ENCODE measurements at regions not wholly inside any gene's neighbourhood (a gene's known extent, or its start where the extent isn't known, plus 50 kb on each side); places are given as distances from the start of the nearest gene placed in this dataset.

DNA sequence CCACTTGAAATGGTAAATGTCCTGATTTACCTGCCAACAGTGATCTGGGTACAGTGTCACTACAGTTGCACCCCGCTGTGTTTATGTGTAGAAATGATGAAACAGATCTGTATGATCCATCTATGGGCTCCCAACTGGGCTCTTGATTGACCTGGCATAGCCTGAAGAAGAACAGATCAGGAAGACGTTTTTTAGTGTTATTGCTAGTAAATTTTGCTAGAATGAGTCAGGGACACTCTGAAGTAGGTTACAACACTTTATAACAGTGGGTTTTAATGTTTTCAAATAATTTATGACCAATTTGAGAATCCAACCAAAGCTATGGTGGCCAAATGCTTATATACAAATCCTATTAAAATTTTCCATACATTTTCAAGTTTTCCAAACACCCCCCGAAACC lies 110.3 kb downstream of the DKK1 start:
- H3K36me3 ChIP-seq (ENCODE audit: control insufficient read depth, insufficient read depth, low read length), result no peaks in the 10 kb centered on the region
- FAIRE-seq (no peak), DNase-seq (ENCODE audit: low read depth) (no peak)
- no peaks in the 10 kb centered on the region for H3K27me3 ChIP-seq (ENCODE audit: control insufficient read depth, insufficient read depth, low read length)
- no peak overlapping the region for H3K4me3 ChIP-seq (ENCODE audit: low read depth, low read length)
- TF ChIP-seq, protein P1, sequence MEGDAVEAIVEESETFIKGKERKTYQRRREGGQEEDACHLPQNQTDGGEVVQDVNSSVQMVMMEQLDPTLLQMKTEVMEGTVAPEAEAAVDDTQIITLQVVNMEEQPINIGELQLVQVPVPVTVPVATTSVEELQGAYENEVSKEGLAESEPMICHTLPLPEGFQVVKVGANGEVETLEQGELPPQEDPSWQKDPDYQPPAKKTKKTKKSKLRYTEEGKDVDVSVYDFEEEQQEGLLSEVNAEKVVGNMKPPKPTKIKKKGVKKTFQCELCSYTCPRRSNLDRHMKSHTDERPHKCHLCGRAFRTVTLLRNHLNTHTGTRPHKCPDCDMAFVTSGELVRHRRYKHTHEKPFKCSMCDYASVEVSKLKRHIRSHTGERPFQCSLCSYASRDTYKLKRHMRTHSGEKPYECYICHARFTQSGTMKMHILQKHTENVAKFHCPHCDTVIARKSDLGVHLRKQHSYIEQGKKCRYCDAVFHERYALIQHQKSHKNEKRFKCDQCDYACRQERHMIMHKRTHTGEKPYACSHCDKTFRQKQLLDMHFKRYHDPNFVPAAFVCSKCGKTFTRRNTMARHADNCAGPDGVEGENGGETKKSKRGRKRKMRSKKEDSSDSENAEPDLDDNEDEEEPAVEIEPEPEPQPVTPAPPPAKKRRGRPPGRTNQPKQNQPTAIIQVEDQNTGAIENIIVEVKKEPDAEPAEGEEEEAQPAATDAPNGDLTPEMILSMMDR (IDR thresholded peaks at IDR 0.05; ENCODE audit: insufficient read depth, low read length, severe bottlenecking), result no peak

DNA sequence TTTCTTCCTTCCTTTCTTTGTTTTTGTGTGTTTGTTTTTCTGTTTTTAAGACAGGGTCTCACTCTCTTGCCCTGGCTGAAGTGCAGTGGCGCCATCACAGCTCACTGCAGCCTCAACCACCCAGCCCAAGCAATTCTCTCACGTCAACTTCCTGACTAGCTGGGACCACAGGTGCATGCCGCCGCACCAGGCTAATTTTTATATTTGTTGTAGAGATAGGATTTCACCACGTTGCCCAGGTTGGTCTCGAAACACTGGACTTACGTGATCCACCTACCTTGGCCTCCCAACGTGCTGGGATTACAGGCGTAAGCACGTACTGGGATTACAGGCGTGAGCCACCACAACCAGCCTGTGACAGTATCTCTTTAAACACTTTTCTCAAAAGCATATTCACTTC lies 120.7 kb downstream of the DKK1 start:
- H3K36me3 ChIP-seq (ENCODE audit: control insufficient read depth, insufficient read depth, low read length), result no peaks in the 10 kb centered on the region
- no peak for FAIRE-seq
- H3K27me3 ChIP-seq (ENCODE audit: control insufficient read depth, insufficient read depth, low read length), result no peaks in the 10 kb centered on the region
- TF ChIP-seq, protein P1 (IDR thresholded peaks at IDR 0.05; ENCODE audit: insufficient read depth, low read length, severe bottlenecking), result no peak
- no peak for DNase-seq (ENCODE audit: low read depth)
- no peak overlapping the region for H3K4me3 ChIP-seq (ENCODE audit: low read depth, low read length)

DNA sequence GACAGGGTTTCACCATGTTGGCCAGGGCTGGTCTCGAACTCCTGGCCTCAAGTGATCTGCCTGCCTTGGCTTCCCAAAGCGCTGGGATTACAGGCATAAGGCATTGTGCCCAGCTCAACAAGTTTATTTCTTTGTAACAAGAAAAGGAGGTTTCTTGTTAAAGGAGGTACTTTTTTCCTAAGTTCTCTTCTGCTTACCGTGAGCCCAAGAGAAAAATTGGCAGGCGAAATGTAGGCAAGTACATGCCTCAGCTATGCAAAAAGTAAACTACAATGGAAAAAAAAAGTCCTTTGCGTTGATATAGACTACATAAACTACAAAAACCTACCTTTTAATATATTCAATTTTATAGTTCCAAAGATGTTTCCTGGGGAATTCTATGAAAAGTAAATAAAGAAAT lies 122.6 kb downstream of the DKK1 start:
- Histone ChIP-seq H3K4me3 (ENCODE audit: low read depth, low read length) (no peak overlapping the region), H3K36me3 (ENCODE audit: control insufficient read depth, insufficient read depth, low read length) (no peaks in the 10 kb centered on the region), H3K27me3 (ENCODE audit: control insufficient read depth, insufficient read depth, low read length) (no peaks in the 10 kb centered on the region)
- FAIRE-seq (no peak), DNase-seq (ENCODE audit: low read depth) (no peak)
- TF ChIP-seq, protein P1 (IDR thresholded peaks at IDR 0.05; ENCODE audit: insufficient read depth, low read length, severe bottlenecking), result no peak

DNA sequence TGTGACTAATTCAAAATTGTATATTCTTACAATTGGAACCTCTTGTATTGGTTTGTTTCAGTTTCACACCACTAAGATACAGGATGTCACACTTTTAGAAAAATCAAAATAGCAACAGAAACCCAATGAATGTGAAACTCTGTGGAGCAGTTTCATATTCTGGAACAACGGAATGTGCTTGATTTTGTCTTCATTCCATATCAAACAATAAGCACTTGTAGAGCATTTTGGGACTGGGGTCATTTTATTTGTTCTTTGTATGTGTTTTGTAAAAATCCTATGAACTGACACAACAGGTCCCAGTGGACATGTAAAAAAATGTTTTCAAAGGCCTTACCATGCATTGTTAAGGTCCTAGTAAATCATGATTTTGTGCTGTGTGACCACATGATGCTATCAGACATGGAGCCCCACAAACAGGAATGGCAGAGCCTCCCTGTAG lies 123.1 kb downstream of the DKK1 start:
- FAIRE-seq, result no peak
- H3K27me3 ChIP-seq (ENCODE audit: control insufficient read depth, insufficient read depth, low read length), result no peaks in the 10 kb centered on the region
- H3K4me3 ChIP-seq (ENCODE audit: low read depth, low read length), result no peak overlapping the region
- DNase-seq (ENCODE audit: low read depth), result no peak
- no peaks in the 10 kb centered on the region for H3K36me3 ChIP-seq (ENCODE audit: control insufficient read depth, insufficient read depth, low read length)
- TF ChIP-seq, protein P1 (IDR thresholded peaks at IDR 0.05; ENCODE audit: insufficient read depth, low read length, severe bottlenecking), result no peak

DNA sequence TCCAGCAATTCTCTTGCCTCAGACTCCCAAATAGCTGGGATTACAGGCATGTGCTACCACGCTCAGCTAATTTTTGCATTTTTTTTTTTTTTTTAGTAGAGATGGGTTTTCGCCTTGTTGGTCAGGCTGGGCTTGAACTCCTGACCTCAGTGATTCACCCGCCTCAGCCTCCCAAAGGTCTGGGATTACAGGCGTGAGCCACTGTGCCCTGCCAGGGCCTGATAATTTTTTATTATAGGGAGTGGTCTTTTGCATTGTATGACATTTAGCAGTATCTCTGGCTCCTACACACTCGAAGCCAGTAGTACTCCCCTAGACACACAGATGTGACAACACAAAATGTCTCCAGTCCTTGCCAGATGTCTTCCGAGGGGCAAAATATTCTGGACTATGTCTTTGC lies 124.0 kb downstream of the DKK1 start:
- TF ChIP-seq, protein P1 (IDR thresholded peaks at IDR 0.05; ENCODE audit: insufficient read depth, low read length, severe bottlenecking), result no peak
- FAIRE-seq (no peak), DNase-seq (ENCODE audit: low read depth) (no peak)
- Histone ChIP-seq H3K27me3 (ENCODE audit: control insufficient read depth, insufficient read depth, low read length) (no peaks in the 10 kb centered on the region), H3K4me3 (ENCODE audit: low read depth, low read length) (no peak overlapping the region), H3K36me3 (ENCODE audit: control insufficient read depth, insufficient read depth, low read length) (no peaks in the 10 kb centered on the region)

DNA sequence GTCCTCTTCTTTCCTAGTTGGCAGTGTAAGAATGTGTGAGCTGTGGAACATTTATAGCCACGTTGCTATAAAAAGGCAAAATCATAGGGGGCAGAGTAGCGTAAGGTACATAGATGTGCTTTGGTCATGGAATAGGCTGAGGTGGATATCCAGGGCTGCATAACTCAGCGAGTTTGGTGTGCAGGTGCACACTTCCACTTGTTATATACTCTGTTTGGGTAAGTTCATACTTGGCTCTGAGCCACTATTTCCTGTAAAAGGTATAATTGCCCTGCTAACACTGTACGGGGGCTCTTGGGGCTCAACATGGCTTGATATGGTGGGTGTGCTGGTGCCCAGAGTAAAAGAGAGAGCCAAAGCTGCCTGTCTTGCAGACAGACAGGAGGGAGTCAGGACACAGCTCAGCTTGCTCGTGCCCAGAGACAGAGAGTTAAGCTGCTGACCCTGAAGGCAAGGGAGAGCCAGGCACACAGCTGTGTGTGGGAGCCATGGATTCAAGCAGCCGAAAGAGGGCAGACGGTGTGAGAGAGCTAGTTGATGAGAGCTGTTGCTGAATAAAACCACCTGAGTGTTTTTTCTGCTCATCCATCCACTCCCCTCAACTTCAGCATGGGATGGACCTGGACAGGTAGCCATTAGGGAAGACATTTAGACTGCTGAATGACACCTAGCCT lies 126.7 kb downstream of the DKK1 start:
- TF ChIP-seq, protein P1 (IDR thresholded peaks at IDR 0.05; ENCODE audit: insufficient read depth, low read length, severe bottlenecking), result no peak
- Histone ChIP-seq H3K36me3 (ENCODE audit: control insufficient read depth, insufficient read depth, low read length) (no peaks in the 10 kb centered on the region), H3K27me3 (ENCODE audit: control insufficient read depth, insufficient read depth, low read length) (no peaks in the 10 kb centered on the region), H3K4me3 (ENCODE audit: low read depth, low read length) (no peak overlapping the region)
- FAIRE-seq (no peak), DNase-seq (ENCODE audit: low read depth) (no peak)

Measured in bronchial epithelial cell (primary cell).